Ecto neural progenitor cell (in vitro differentiated cells): ENCODE measurements at regions not wholly inside any gene's neighbourhood (a gene's known extent, or its start where the extent isn't known, plus 50 kb on each side); places are given as distances from the start of the nearest gene placed in this dataset.
"Not testable (repeated sequence)": the region's sequence is repeated elsewhere in the genome, so short reads cannot be mapped to it uniquely, and the experiment has no call there.

Experiments
- DNase-seq: peaks from one replicate; pipeline ENCODE4 v3.0.0-alpha.2; 2018; ENCODE audit warnings: low spot score

DNA sequence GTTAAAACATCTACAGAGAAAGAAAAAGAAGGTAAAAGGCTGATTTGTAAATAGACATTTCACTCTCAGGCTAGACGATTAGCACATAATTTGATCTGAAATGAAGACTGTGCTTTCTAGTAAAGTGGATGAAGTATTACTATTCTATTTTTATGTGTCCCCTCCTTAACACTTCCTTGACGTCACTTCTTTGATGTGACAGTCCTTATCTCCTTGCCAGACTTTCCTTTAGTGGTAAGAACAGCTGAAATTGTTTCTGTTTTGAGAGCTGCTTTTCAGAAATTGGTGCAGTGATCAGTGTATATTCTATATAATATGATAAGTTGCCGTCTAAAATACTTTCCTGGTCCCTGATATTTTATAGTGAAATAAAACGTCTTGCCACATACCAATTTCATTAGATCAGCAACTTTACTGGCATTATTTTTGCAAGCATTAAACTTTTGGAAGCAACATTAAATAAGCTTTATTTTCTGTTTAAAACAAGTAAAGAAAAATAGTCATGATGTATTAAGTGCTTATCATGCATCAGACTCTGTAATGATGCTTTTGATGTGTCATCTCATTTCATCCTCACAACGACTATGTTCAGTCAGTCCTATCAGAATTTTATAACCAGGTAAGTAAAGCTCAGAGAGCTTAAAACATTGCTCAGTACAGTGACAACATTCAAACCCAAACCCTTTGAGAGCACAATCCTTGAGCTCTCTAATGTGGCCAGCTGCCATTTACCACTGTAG, 210.3 kb upstream of the PCDH9 start:
- no peak for DNase-seq

GRCh38 chr13:67439365-67439764, 209.2 kb upstream of the PCDH9 start:
- DNase-seq: no peak

- no peak for DNase-seq
These were observed 208.3 kb upstream of the PCDH9 start for GRCh38 chr13:67438465-67438864.

DNA sequence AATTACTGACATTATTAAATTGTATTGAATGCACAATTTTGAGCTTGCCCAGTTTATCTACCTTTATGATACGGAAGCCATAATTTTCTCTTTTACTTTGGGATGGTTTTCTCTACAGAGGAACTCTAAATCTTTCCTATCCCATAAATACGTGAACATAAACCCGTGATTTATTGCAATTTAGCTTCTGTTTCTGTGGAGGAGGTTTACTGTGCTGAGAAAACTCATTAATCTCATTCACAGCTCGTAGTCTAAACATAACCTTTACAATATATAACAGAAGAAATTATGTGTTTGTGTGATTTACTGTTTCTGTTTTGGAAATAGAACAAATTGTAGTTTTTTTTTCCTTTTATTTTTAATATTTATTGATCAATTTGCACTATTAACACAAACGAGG, 207.1 kb upstream of the PCDH9 start:
- no peak for DNase-seq

- DNase-seq: no peak
These were observed 191.3 kb upstream of the PCDH9 start for GRCh38 chr13:67421475-67421874.

DNA sequence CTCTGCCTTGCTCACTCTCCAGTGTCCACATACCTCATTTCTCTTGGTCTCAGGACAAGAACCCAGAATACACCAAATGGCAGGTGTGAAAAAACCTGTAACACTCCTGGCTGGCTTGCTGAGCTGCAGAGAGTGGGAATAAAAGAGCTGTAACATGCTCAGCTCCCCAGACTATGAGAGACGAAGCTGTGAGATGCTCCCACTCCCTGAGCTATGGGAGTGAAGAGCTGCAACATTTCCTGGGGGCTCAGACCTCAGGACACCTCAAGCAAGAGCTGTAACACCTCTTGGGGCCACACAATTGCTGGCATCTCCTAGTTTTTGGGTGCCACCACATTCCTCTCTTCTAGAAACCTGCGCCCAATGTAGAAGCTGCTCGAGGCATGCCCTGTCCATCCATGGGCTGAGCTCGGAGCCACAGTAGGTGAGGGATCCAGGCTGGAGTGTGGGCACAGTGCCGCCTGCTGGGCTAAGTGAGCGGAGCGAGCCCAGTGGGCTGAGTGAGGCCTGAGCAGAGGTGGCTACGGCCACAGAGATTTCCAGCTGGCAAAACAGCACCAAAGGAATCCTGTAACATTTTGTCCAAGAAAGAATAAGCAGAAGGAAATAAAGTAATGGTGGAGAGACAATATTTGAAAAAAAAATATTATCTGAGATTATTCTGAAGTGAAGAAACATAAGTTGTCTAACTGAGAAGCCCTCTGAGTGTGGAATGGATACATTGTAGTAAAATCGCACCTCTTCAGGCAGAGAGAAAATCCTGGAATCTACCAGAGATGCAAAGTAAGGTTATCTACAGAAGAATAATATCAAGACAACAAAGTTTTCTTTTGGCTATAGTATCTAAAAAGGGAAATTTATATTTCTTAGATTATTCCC, 186.2 kb upstream of the PCDH9 start:
- peak; percentile 72 for DNase-seq

DNA sequence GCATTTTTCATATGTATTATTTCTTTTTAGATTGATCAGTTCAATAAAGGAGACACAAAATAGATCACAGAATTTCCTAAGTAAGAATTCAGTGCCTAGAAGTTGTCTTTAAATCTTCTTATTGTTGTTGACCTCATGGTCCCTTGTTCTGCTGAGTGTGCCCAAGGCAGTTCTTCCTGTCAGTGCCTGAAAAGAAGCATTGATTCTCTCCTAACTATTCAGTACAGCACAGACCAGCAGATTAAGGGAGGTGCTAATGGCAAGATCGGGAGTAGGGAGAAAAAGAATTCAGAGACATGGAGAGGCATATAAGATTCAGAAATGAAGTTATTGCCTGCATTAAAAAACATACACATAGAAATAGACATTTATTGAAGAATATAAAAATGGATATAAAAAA, 180.5 kb upstream of the PCDH9 start:
- no peak for DNase-seq

- no peak for DNase-seq
These were observed 178.7 kb upstream of the PCDH9 start for GRCh38 chr13:67408798-67409197.

DNA sequence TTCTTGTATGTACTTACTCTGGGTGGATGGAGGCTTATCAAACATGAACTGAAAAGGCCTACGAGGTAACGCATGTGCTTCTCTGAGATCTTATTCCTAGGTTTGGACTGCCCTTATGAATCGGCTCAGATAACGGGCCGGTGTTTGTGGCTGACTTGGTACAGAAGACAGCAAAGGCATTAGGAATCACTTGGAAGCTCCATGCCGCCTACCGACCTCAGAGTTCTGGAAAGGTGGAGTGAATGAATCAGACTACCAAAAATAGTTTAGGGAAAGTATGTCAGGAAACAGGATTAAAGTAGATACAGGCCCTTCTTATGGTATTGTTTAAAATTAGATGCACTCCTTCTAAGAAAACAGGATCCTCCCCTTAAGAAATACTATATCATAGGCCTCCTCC, 172.4 kb upstream of the PCDH9 start:
- DNase-seq: no peak

DNA sequence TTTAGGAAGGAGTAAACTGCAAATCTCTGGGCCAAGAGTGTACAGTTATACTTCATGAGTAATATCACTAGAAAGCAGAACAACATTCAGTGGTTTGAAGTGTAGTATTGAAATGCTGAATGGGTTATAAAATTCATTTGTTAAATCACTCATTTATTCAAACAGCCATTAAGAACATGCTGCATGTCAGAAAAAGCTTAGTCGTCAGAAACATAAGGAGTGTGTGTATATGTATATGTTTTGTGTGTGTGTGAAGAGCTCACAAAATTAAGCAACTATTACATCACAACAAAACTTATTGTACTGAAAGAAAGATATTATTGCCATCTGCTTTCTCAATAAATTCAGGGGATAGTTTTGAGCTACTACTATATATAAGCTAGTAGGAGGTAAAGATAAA, 165.4 kb upstream of the PCDH9 start:
- no peak for DNase-seq

- no peak for DNase-seq
These were observed 161.9 kb upstream of the PCDH9 start for GRCh38 chr13:67392014-67392413.

- no peak for DNase-seq
These were observed 160.4 kb upstream of the PCDH9 start for GRCh38 chr13:67390462-67391086.

DNA sequence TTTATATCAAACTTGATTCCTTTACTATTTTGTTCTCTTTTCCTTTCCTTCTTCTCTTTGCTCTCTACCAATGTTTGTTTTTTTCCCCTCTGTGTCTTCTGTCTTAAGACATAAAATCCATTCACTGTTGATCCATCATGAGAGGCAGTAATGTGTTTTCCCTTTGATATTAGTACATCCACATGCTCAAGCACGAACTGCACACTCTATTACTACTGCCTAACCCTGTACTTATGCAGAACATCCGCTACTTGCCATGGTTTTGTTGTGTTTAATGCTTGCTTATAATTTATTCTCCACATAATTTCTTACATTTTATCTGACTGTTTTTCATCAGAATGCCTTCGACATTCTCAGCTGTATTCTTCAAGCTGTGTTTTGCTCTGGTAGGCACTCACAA, 159.0 kb upstream of the PCDH9 start:
- no peak for DNase-seq

GRCh38 chr13:67383109-67383757, 153.1 kb upstream of the PCDH9 start:
- DNase-seq: not testable (repeated sequence)

GRCh38 chr13:67377919-67378318, 147.8 kb upstream of the PCDH9 start:
- no peak for DNase-seq

- no peak for DNase-seq
These were observed 144.3 kb upstream of the PCDH9 start for GRCh38 chr13:67374391-67374790.

- DNase-seq: no peak
These were observed 142.8 kb upstream of the PCDH9 start for GRCh38 chr13:67372868-67373464.

GRCh38 chr13:67369895-67370660, 139.9 kb upstream of the PCDH9 start:
- DNase-seq: no peak

DNA sequence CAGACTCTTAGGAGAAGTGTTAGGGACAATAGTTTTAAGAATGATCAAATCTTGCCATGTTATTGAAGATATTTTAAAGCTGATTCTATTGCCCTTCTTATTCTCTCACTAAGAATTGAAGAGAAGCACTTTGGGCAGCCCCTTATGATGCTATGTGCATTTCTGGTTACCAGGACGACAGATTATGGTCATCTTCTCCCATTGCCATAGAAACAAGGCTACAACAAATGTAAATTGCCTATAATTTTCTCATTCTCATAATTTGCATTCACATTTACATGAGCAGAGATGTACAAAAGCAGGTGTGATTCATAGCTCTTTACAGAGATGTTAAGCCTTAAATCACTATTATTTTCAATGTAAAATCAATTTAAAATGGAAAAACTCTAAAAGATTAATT, 137.3 kb upstream of the PCDH9 start:
- DNase-seq: no peak

DNA sequence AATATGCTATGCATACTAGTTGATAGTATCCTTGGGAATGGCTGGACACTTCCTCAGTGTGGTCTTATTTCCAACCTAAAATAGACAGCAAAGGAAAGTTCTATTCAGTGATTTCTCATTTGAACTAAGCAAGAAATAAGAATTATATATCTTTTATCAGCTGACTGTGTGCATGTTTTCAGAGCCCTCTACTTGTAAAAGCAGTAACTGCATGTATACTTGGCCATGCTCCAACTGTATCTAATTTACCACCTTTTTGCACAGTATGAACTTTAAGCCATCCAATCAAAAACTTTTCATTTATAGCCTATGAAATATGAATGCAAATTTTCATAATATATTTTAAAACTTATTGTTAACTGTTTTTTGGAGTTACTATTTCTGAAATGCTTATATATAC, 136.4 kb upstream of the PCDH9 start:
- no peak for DNase-seq

GRCh38 chr13:67355812-67356476, 125.8 kb upstream of the PCDH9 start:
- no peak for DNase-seq
